ENCODE measurements at regions not wholly inside any gene's neighbourhood (a gene's known extent, or its start where the extent isn't known, plus 50 kb on each side); places are given as distances from the start of the nearest gene placed in this dataset.

DNA sequence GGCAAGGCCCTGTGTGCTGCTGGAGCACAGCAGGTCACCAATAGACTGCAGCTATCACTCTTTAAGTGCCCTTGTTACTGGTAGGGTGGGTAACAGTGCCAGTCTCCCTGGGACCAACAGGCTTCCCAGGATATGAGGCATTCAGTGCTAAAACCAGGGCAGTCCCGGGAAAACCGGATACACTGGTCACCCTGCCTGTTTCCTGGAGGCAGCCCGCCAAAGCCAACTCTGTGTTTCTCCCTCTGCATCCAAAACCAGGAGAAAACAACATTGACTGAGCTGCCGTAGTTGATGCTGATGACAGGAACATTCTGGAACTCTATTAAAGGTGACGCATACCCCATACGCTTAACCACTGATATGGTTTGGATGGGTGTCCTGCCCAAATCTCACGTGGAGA, 149.1 kb downstream of the SHANK2 start:
- no peak for TF ChIP-seq ZNF274 (IDR thresholded peaks at IDR 0.05; ENCODE audit: low read length)
- no peak for TF ChIP-seq ZNF274 (tag by site-specific recombination; IDR thresholded peaks at IDR 0.05; ENCODE audit: borderline replicate concordance)
- TF ChIP-seq MEIS1 (CRISPR knock-in tag; IDR thresholded peaks at IDR 0.05; ENCODE audit: borderline replicate concordance), result no peak
- TF ChIP-seq, protein P1, sequence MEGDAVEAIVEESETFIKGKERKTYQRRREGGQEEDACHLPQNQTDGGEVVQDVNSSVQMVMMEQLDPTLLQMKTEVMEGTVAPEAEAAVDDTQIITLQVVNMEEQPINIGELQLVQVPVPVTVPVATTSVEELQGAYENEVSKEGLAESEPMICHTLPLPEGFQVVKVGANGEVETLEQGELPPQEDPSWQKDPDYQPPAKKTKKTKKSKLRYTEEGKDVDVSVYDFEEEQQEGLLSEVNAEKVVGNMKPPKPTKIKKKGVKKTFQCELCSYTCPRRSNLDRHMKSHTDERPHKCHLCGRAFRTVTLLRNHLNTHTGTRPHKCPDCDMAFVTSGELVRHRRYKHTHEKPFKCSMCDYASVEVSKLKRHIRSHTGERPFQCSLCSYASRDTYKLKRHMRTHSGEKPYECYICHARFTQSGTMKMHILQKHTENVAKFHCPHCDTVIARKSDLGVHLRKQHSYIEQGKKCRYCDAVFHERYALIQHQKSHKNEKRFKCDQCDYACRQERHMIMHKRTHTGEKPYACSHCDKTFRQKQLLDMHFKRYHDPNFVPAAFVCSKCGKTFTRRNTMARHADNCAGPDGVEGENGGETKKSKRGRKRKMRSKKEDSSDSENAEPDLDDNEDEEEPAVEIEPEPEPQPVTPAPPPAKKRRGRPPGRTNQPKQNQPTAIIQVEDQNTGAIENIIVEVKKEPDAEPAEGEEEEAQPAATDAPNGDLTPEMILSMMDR (tag by site-specific recombination; IDR thresholded peaks at IDR 0.05), result no peak
- TF ChIP-seq ZSCAN16 (tag by site-specific recombination; IDR thresholded peaks at IDR 0.05), result no peak
- TF ChIP-seq, protein P2, sequence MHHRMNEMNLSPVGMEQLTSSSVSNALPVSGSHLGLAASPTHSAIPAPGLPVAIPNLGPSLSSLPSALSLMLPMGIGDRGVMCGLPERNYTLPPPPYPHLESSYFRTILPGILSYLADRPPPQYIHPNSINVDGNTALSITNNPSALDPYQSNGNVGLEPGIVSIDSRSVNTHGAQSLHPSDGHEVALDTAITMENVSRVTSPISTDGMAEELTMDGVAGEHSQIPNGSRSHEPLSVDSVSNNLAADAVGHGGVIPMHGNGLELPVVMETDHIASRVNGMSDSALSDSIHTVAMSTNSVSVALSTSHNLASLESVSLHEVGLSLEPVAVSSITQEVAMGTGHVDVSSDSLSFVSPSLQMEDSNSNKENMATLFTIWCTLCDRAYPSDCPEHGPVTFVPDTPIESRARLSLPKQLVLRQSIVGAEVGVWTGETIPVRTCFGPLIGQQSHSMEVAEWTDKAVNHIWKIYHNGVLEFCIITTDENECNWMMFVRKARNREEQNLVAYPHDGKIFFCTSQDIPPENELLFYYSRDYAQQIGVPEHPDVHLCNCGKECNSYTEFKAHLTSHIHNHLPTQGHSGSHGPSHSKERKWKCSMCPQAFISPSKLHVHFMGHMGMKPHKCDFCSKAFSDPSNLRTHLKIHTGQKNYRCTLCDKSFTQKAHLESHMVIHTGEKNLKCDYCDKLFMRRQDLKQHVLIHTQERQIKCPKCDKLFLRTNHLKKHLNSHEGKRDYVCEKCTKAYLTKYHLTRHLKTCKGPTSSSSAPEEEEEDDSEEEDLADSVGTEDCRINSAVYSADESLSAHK (tag by site-specific recombination; IDR thresholded peaks at IDR 0.05), result no peak
- no peak for TF ChIP-seq ZNF658 (tag by site-specific recombination; IDR thresholded peaks at IDR 0.05)
- TF ChIP-seq REPIN1 (tag by site-specific recombination; IDR thresholded peaks at IDR 0.05; ENCODE audit: low read depth), result no peak
- TF ChIP-seq YY1 (tag by site-specific recombination; IDR thresholded peaks at IDR 0.05), result no peak

Measured in HEK293 (cell line).